ENCODE measurements at regions not wholly inside any gene's neighbourhood (a gene's known extent, or its start where the extent isn't known, plus 50 kb on each side); places are given as distances from the start of the nearest gene placed in this dataset.

DNA sequence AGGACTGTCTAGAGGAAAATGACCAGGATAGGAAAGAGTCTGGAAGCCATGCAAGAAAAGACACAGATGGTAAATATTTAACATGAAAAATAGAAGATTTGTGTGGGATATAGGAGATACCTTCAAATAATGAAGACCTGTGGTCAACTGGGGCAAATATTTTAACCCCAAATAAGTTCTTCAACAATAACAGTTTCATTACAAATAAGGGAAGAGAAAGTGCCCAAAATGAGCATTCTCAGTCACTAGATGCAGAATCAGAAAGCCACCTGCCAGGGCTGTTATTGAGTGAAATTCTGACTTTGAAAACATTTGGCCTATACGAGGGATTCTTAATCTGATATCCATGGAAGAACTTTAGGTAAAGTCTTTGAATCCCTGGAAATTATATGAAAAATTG lies 231.2 kb upstream of the PLEKHG7 start:
- ChIA-PET CTCF (no interaction called here), POLR2A (no interaction called here)
- no peaks in the 10 kb centered on the region for H3K9me3 ChIP-seq (ENCODE audit: control insufficient read depth, insufficient read depth, low read depth, low read length)
- H3K27ac ChIP-seq (ENCODE audit: low read length) = no peak overlapping the region
- DNase-seq (ENCODE audit: low read depth, low spot score) (no peak), ATAC-seq (no peak)
- no peak overlapping the region for H3K4me3 ChIP-seq (ENCODE audit: low read depth in 2 of 2, low read length in 2 of 2)
- no peaks in the 10 kb centered on the region for H3K4me1 ChIP-seq (ENCODE audit: control insufficient read depth, insufficient read depth, low read length)
- in situ Hi-C loops (cut with HindIII; ENCODE audit: low pct_unique_long_range_greater_than_20kb, low sequenced_read_pairs) (no loop called here), intact Hi-C loops (cut with micrococcal nuclease; ENCODE audit: unreplicated experiment) (no loop called here)
- no peaks in the 10 kb centered on the region for H3K36me3 ChIP-seq (ENCODE audit: control insufficient read depth, insufficient read depth, low read length)
- TF ChIP-seq SIN3A (IDR thresholded peaks at IDR 0.05; ENCODE audit: borderline replicate concordance, insufficient read depth, low read depth, low read length) = no peak
- BruUV-seq (replicated peaks) = no TSS peak
- no peaks in the 10 kb centered on the region for H3K27me3 ChIP-seq (ENCODE audit: control insufficient read depth, insufficient read depth, low read length)

DNA sequence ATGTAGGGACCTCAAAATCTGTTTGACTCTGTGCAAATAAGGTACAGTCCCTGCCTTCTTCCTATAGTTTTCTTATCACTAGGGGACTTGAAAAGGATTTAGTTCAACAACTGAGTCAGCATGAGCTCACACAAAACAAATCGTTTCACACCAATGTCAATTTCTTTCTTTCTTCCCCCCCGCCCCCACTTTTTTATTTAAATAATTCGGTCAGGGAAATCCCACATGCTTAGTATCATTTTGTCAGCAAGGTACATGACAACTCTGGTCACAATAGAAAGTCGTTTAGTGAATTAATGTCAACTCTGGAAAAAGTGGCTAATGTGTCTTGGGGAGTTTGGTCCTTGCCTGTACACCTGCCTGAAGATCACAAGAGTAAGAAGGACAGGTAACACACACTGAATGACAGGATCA lies 232.2 kb upstream of the PLEKHG7 start:
- Histone ChIP-seq H3K36me3 (ENCODE audit: control insufficient read depth, insufficient read depth, low read length) (no peaks in the 10 kb centered on the region), H3K4me3 (ENCODE audit: low read depth in 2 of 2, low read length in 2 of 2) (no peak overlapping the region), H3K9me3 (ENCODE audit: control insufficient read depth, insufficient read depth, low read depth, low read length) (no peaks in the 10 kb centered on the region), H3K27me3 (ENCODE audit: control insufficient read depth, insufficient read depth, low read length) (no peaks in the 10 kb centered on the region), H3K27ac (ENCODE audit: low read length) (no peak overlapping the region), H3K4me1 (ENCODE audit: control insufficient read depth, insufficient read depth, low read length) (no peaks in the 10 kb centered on the region)
- intact Hi-C loops (cut with micrococcal nuclease; ENCODE audit: unreplicated experiment) (no loop called here), in situ Hi-C loops (cut with HindIII; ENCODE audit: low pct_unique_long_range_greater_than_20kb, low sequenced_read_pairs) (no loop called here)
- POLR2A ChIA-PET = no interaction called here
- CTCF ChIA-PET = no interaction called here
- no peak for ATAC-seq
- no TSS peak for BruUV-seq (replicated peaks)
- DNase-seq (ENCODE audit: low read depth, low spot score) = no peak
- TF ChIP-seq SIN3A (IDR thresholded peaks at IDR 0.05; ENCODE audit: borderline replicate concordance, insufficient read depth, low read depth, low read length) (no peak), TCF7L2 (IDR thresholded peaks at IDR 0.05; ENCODE audit: low read depth, low read length) (no peak), POLR2AphosphoS5 (IDR thresholded peaks at IDR 0.05; ENCODE audit: low read depth, low read length) (no peak)
- TF ChIP-seq, protein P1, sequence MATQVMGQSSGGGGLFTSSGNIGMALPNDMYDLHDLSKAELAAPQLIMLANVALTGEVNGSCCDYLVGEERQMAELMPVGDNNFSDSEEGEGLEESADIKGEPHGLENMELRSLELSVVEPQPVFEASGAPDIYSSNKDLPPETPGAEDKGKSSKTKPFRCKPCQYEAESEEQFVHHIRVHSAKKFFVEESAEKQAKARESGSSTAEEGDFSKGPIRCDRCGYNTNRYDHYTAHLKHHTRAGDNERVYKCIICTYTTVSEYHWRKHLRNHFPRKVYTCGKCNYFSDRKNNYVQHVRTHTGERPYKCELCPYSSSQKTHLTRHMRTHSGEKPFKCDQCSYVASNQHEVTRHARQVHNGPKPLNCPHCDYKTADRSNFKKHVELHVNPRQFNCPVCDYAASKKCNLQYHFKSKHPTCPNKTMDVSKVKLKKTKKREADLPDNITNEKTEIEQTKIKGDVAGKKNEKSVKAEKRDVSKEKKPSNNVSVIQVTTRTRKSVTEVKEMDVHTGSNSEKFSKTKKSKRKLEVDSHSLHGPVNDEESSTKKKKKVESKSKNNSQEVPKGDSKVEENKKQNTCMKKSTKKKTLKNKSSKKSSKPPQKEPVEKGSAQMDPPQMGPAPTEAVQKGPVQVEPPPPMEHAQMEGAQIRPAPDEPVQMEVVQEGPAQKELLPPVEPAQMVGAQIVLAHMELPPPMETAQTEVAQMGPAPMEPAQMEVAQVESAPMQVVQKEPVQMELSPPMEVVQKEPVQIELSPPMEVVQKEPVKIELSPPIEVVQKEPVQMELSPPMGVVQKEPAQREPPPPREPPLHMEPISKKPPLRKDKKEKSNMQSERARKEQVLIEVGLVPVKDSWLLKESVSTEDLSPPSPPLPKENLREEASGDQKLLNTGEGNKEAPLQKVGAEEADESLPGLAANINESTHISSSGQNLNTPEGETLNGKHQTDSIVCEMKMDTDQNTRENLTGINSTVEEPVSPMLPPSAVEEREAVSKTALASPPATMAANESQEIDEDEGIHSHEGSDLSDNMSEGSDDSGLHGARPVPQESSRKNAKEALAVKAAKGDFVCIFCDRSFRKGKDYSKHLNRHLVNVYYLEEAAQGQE (IDR thresholded peaks at IDR 0.05; ENCODE audit: insufficient read depth in 1 of 2, low read depth in 2 of 2, low read length in 1 of 2) = no peak
- TF ChIP-seq, protein P2, sequence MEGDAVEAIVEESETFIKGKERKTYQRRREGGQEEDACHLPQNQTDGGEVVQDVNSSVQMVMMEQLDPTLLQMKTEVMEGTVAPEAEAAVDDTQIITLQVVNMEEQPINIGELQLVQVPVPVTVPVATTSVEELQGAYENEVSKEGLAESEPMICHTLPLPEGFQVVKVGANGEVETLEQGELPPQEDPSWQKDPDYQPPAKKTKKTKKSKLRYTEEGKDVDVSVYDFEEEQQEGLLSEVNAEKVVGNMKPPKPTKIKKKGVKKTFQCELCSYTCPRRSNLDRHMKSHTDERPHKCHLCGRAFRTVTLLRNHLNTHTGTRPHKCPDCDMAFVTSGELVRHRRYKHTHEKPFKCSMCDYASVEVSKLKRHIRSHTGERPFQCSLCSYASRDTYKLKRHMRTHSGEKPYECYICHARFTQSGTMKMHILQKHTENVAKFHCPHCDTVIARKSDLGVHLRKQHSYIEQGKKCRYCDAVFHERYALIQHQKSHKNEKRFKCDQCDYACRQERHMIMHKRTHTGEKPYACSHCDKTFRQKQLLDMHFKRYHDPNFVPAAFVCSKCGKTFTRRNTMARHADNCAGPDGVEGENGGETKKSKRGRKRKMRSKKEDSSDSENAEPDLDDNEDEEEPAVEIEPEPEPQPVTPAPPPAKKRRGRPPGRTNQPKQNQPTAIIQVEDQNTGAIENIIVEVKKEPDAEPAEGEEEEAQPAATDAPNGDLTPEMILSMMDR (IDR thresholded peaks at IDR 0.05) = no peak

DNA sequence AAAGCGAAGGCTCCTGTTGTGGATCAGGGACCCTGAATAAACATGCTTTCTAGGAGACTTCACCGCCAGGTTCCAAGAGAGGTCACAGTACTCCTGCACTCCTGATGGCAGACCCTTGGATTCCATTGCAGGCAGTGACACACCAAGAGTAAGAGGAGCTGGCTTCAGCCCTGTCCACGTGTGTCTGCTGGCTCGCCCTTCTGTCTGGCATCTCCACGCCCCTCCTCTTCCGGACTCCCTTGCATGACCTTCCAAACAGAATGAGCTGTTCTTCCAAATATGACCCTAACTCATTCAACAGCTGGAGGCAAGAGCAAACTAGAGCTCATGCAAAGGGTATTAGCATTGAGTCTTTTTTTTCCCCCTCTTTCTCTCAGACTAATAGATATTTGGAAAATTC lies 233.0 kb upstream of the PLEKHG7 start:
- Histone ChIP-seq H3K27ac (ENCODE audit: low read length) (no peak overlapping the region), H3K27me3 (ENCODE audit: control insufficient read depth, insufficient read depth, low read length) (no peaks in the 10 kb centered on the region), H3K4me1 (ENCODE audit: control insufficient read depth, insufficient read depth, low read length) (no peaks in the 10 kb centered on the region), H3K36me3 (ENCODE audit: control insufficient read depth, insufficient read depth, low read length) (no peaks in the 10 kb centered on the region), H3K4me3 (ENCODE audit: low read depth in 2 of 2, low read length in 2 of 2) (no peak overlapping the region), H3K9me3 (ENCODE audit: control insufficient read depth, insufficient read depth, low read depth, low read length) (no peaks in the 10 kb centered on the region)
- intact Hi-C loops (cut with micrococcal nuclease; ENCODE audit: unreplicated experiment) = no loop called here
- ChIA-PET CTCF (no interaction called here), POLR2A (no interaction called here)
- DNase-seq (ENCODE audit: low read depth, low spot score) (no peak), ATAC-seq (no peak)
- in situ Hi-C loops (cut with HindIII; ENCODE audit: low pct_unique_long_range_greater_than_20kb, low sequenced_read_pairs) = no loop called here
- TF ChIP-seq, protein P2 (IDR thresholded peaks at IDR 0.05) = no peak
- no peak for TF ChIP-seq SIN3A (IDR thresholded peaks at IDR 0.05; ENCODE audit: borderline replicate concordance, insufficient read depth, low read depth, low read length)
- TF ChIP-seq TCF7L2 (IDR thresholded peaks at IDR 0.05; ENCODE audit: low read depth, low read length) = no peak
- no peak for TF ChIP-seq POLR2AphosphoS5 (IDR thresholded peaks at IDR 0.05; ENCODE audit: low read depth, low read length)
- TF ChIP-seq, protein P1 (IDR thresholded peaks at IDR 0.05; ENCODE audit: insufficient read depth in 1 of 2, low read depth in 2 of 2, low read length in 1 of 2) = no peak
- BruUV-seq (replicated peaks) = no TSS peak
